T-cell (primary cell): ENCODE measurements at regions not wholly inside any gene's neighbourhood (a gene's known extent, or its start where the extent isn't known, plus 50 kb on each side); places are given as distances from the start of the nearest gene placed in this dataset.
"Not testable (repeated sequence)": the region's sequence is repeated elsewhere in the genome, so short reads cannot be mapped to it uniquely, and the experiment has no call there.

ENCODE experiments used
- ATAC-seq, 4 experiments: fragments of 200-7000 bp in 3 of 4; fragments of 150-1000 bp in 1 of 4; cut with Tn5 transposase; replicated peaks in 1 of 4; 1 replicate in 3 of 4; 2 replicates in 1 of 4; pipeline ENCODE4 v1.10.0; 2021; ENCODE audit warnings: moderate library complexity in 3 of 4, mild to moderate bottlenecking in 2 of 4, moderate number of reproducible peaks in 1 of 4
- CTCF ChIA-PET, 2 donors: fragments of 300-600 bp; sonication (Branson Sonifier 250); formaldehyde crosslinking; loops; one replicate each; lab custom pipeline; 2022; ENCODE audit warnings: antibody characterized with exemption in 2 of 2; lab: Charles Lee
- POLR2A ChIA-PET, 2 donors: fragments of 300-600 bp; sonication (Branson Sonifier 250); formaldehyde crosslinking; loops; one replicate each; lab custom pipeline; 2022; ENCODE audit warnings: antibody characterized with exemption in 2 of 2; lab: Charles Lee
- DNase-seq, 35 experiments: peaks; one replicate each; pipeline versions ENCODE4 v3.0.0 to v3.0.0-alpha.2; 2013 to 2023
- H3K27ac ChIP-seq: one replicate; pipeline ENCODE4 v1.5.1; 2013; ENCODE audit warnings: low read length
- H3K27me3 ChIP-seq, 2 experiments: replicated peaks in 1 of 2; 1 replicate in 1 of 2; 2 replicates in 1 of 2; pipeline versions ENCODE4 v1.6.1 to v1.7.0; 2013; ENCODE audit warnings: low read length in 1 of 2, mixed read lengths in 1 of 2; ENCODE audit not compliant: control insufficient read depth in 2 of 2, insufficient read depth in 2 of 2; ENCODE audit errors: extremely low read depth in 1 of 2
- H3K36me3 ChIP-seq, 2 donors: 1 replicate in 1 of 2; 2 replicates in 1 of 2; pipeline versions ENCODE4 v1.6.1 to v1.7.0; 2013; ENCODE audit warnings: low read length in 1 of 2; ENCODE audit not compliant: control insufficient read depth in 2 of 2, insufficient read depth in 1 of 2; ENCODE audit errors: extremely low read depth in 1 of 2
- H3K4me1 ChIP-seq, 2 experiments: 1 replicate in 1 of 2; 2 replicates in 1 of 2; pipeline versions ENCODE4 v1.6.1 to v1.7.0; 2013; ENCODE audit warnings: low read length in 2 of 2, mixed read lengths in 1 of 2; ENCODE audit not compliant: insufficient read depth in 2 of 2, control insufficient read depth in 1 of 2; ENCODE audit errors: extremely low read depth in 1 of 2
- H3K4me3 ChIP-seq, 2 donors: 1 replicate in 1 of 2; 2 replicates in 1 of 2; pipeline versions ENCODE4 v1.5.1 to v1.7.0; 2013; ENCODE audit warnings: mild to moderate bottlenecking in 2 of 2, low read length in 1 of 2, moderate library complexity in 1 of 2; ENCODE audit not compliant: control insufficient read depth in 1 of 2; ENCODE audit errors: extremely low read depth in 1 of 2
- H3K9me3 ChIP-seq: 2 replicates; pipeline ENCODE4 v1.7.0; 2013
- H3K27ac Mint-ChIP-seq, 2 donors: one replicate each; pipeline ENCODE4 v1.8.0; 2020 to 2021; ENCODE audit warnings: mild to moderate bottlenecking in 2 of 2, mixed read lengths in 2 of 2
- H3K27me3 Mint-ChIP-seq, 2 donors: one replicate each; pipeline ENCODE4 v1.8.0; 2021 to 2022; ENCODE audit warnings: mixed read lengths in 2 of 2
- H3K36me3 Mint-ChIP-seq: one replicate; pipeline ENCODE4 v1.8.0; 2021; ENCODE audit warnings: mixed read lengths
- H3K4me1 Mint-ChIP-seq, 3 donors: one replicate each; pipeline ENCODE4 v1.8.0; 2020 to 2022; ENCODE audit warnings: mixed read lengths in 3 of 3, mild to moderate bottlenecking in 1 of 3
- H3K4me3 Mint-ChIP-seq, 3 donors: one replicate each; pipeline ENCODE4 v1.8.0; 2020 to 2022; ENCODE audit warnings: mild to moderate bottlenecking in 3 of 3, mixed read lengths in 3 of 3, moderate library complexity in 3 of 3
- H3K9me3 Mint-ChIP-seq, 3 donors: one replicate each; pipeline ENCODE4 v1.8.0; 2020 to 2022; ENCODE audit warnings: mixed read lengths in 3 of 3
- WGBS: methylation state at CpG from one replicate; pipeline ENCODE4 v1.1.5; 2013; ENCODE audit warnings: missing lambda C conversion rate; ENCODE audit not compliant: insufficient coverage; 5-methylcytosine and 5-hydroxymethylcytosine counted together

DNA sequence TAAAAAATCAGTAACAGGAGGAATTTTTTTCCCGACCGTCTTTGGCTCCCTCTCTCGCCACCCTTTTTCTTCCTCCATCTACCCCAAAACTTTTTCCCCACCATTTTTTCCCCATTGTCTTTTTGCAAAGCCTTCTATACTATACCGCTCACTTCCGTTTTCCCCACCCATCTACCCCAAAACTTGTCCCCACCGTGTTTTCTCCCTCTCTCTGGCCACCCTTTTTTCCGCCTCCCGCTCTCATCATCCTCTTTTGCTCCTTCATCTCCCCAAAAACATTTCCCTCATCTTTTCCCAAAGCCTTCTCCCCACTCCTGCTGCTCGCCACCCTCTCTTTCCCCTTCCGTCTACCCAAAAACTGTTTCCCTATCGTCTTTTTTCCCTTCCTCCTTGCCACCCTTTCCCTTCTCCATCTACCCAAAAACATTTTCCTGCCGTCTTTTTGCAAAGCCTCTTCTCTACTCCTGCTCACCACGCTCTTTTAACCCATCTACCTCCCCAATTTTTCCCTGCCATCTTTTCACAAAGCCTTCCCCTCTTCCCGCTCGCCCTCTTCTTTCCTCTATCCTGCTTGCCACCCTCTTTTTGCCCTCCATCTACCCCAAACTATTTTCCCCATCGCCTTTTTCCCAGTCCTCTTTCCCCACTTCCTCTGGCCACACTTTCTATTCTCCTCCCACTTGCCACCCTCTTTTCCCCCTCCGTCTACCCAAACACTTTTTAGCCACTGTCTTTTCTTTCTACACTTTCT lies 109.4 kb upstream of the TPTE start:
- H3K9me3 ChIP-seq, H3K27me3 ChIP-seq, H3K27ac ChIP-seq, H3K4me3 ChIP-seq, DNase-seq, H3K4me3 Mint-ChIP-seq, POLR2A ChIA-PET, H3K27me3 Mint-ChIP-seq, H3K36me3 Mint-ChIP-seq, CTCF ChIA-PET, H3K4me1 Mint-ChIP-seq, H3K27ac Mint-ChIP-seq, ATAC-seq, H3K36me3 ChIP-seq, H3K4me1 ChIP-seq, H3K9me3 Mint-ChIP-seq: not testable (repeated sequence)
- 74% methylated on average over 15 of the region's 17 CpGs for WGBS

DNA sequence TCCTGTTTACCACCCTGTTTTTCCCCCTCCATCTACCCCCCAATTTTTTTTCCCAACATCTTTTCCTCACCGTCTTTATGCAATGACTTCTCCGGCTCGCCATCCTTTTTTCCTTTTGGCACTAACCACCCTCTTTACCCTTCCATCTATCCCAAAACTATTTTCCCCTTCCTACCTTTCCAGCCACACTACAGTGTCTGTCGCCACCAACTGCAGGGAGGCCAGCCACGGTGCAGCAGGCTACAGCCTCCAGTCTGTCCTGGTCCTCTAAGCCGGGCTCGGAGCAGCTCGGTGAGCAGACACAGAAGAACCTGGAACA lies 108.5 kb upstream of the TPTE start:
- 79% methylated on average over 5 of the region's 8 CpGs for WGBS
- H3K27me3 Mint-ChIP-seq, H3K36me3 Mint-ChIP-seq, H3K4me3 Mint-ChIP-seq, POLR2A ChIA-PET, H3K4me1 Mint-ChIP-seq, H3K9me3 Mint-ChIP-seq, H3K4me1 ChIP-seq, H3K9me3 ChIP-seq, H3K27me3 ChIP-seq, H3K4me3 ChIP-seq, H3K27ac ChIP-seq, H3K36me3 ChIP-seq, DNase-seq, CTCF ChIA-PET, ATAC-seq, H3K27ac Mint-ChIP-seq: not testable (repeated sequence)

DNA sequence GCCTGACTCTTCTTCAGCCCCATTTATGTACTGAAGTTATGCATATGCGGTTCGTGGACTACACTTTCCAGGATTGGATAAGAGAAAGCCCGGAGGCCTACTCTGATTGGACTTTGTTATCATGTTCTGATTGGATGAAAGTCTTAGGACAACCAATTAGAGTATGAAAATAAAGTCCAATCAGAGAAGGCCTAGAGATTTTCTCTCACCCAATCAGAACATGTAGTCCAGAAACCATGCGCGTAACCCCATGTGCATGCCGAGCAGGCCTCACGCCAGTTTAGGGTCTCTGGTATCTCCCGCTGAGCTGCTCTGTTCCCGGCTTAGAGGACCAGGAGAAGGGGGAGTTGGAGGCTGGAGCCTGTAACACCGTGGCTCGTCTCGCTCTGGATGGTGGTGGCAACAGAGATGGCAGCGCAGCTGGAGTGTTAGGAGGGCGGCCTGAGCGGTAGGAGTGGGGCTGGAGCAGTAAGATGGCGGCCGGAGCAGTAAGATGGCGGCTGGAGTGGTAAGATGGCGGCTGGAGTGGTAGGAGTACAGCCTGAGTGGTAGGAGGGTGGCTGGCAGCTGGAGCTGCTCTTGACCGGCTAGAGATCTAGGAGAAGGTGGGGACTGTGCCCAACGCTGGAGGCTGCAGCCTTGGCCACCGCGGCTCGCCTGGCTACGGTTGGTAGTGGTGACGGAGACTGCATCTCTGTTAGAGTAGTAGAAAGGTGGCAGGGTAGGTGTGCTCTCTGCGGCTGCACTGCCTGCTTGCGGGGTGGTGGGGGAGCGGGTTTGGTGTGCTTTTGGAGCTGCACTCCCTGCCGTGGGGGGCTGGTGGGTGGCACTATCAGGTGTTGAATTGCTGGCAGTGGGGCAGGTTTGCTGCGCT lies 107.9 kb upstream of the TPTE start:
- POLR2A ChIA-PET, H3K4me1 ChIP-seq, H3K27ac ChIP-seq, H3K27ac Mint-ChIP-seq, CTCF ChIA-PET, H3K4me3 Mint-ChIP-seq, H3K4me3 ChIP-seq, H3K9me3 ChIP-seq, H3K9me3 Mint-ChIP-seq, H3K4me1 Mint-ChIP-seq, H3K27me3 ChIP-seq, H3K36me3 Mint-ChIP-seq, H3K27me3 Mint-ChIP-seq, H3K36me3 ChIP-seq, ATAC-seq, DNase-seq: not testable (repeated sequence)
- 89% methylated on average over 29 of the region's 31 CpGs for WGBS

DNA sequence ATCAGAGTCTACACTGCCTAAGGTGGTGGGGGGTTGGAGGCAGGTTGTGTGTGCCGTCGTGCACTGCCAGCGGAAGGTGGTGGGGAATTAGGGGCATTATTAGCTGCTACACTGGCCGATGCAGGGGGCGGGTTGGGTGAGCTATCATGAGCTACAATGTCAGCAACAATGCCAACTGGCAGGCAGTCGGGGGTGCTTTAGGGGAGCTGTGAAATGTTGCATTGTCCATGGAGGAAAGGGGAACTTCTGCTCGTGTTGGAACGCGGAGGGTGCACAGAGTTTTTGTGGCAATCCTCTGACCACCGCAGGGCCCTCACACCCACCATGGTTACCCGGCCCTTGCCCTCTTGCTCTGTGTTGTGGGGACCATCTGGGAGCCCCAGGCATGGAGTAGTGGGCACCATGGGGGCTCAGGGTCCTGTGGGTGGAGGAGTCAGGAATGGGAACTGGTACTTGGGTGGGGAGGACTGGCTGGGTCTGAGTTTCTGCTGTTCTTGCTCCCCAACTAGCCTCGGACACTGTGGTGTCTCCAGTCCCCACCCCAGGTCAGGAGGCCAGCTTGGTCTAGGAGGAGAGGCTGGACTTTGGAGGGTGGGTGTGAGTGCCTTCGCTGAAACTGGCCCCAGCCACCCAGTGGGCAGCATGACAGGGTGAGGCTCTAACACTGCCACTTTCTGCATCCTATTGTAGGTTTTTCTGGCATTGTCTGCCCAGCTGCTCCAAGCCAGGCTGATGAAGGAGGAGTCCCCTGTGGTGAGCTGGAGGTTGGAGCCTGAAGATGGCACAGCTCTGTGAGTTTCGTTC lies 107.1 kb upstream of the TPTE start:
- 81% methylated on average over 9 of the region's 14 CpGs for WGBS
- H3K4me3 Mint-ChIP-seq, CTCF ChIA-PET, ATAC-seq, H3K4me1 Mint-ChIP-seq, H3K27me3 Mint-ChIP-seq, DNase-seq, H3K9me3 Mint-ChIP-seq, H3K27ac ChIP-seq, POLR2A ChIA-PET, H3K36me3 Mint-ChIP-seq, H3K4me1 ChIP-seq, H3K36me3 ChIP-seq, H3K4me3 ChIP-seq, H3K27me3 ChIP-seq, H3K27ac Mint-ChIP-seq, H3K9me3 ChIP-seq: not testable (repeated sequence)

DNA sequence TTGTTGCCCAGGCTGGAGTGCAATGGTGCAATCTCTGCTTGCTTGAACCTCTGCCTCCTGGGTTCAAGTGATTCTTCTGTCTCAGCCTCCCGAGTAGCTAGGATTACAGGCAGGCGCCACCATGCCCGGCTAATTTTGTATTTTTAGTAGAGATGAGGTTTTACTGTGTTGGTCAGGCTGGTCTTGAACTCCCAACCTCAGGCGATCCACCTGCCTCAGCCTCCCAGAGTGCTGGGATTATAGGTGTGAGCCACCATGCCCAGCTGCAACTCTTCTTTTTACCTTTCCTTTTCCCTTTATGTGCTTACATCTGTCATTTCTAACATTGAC lies 106.5 kb upstream of the TPTE start:
- H3K27ac ChIP-seq, H3K4me1 ChIP-seq, H3K4me1 Mint-ChIP-seq, H3K9me3 ChIP-seq, H3K36me3 Mint-ChIP-seq, H3K4me3 Mint-ChIP-seq, DNase-seq, H3K36me3 ChIP-seq, H3K9me3 Mint-ChIP-seq, H3K4me3 ChIP-seq, ATAC-seq, H3K27me3 ChIP-seq, CTCF ChIA-PET, H3K27ac Mint-ChIP-seq, POLR2A ChIA-PET, H3K27me3 Mint-ChIP-seq: not testable (repeated sequence)
- WGBS = no CpG with 5 or more reads among the region's 4 CpGs

DNA sequence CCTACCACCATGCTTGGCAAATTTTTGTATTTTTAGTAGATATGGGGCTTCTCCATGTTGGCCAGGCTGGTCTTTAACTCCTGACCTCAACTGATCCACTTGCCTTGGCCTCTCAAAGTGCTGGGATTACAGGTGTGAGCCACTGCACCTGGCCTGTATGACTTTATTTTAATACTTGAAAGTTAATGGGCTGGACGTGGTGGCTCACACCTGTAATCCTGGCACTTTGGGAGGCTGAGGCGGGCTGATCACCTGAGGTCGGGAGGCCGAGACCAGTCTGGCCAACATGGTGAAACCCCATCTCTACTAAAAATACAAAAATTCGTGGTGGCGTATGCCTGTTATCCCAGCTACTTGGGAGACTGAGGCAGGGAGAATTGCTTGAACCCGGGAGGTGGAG lies 105.9 kb upstream of the TPTE start:
- DNase-seq, H3K27ac ChIP-seq, H3K4me3 Mint-ChIP-seq, H3K4me3 ChIP-seq, CTCF ChIA-PET, H3K36me3 Mint-ChIP-seq, H3K27me3 Mint-ChIP-seq, POLR2A ChIA-PET, ATAC-seq, H3K4me1 Mint-ChIP-seq, H3K4me1 ChIP-seq, H3K9me3 Mint-ChIP-seq, H3K36me3 ChIP-seq, H3K27ac Mint-ChIP-seq, H3K9me3 ChIP-seq, H3K27me3 ChIP-seq: not testable (repeated sequence)
- 66% methylated on average over 7 of the region's 7 CpGs for WGBS
